OCI-LY3 (cell line): ENCODE measurements at regions not wholly inside any gene's neighbourhood (a gene's known extent, or its start where the extent isn't known, plus 50 kb on each side); places are given as distances from the start of the nearest gene placed in this dataset.

Source experiments
- H2AFZ ChIP-seq: fragments of 200-600, 300-600 bp; shearing (Covaris generic); 2 replicates; pipeline ENCODE4 v1.6.0; 2014; ENCODE audit warnings: antibody characterized with exemption, low read depth, low read length
- H3K27ac ChIP-seq: fragments of 200-600, 300-600 bp; sonication (generic); 2 replicates; pipeline ENCODE4 v1.5.1; 2014; ENCODE audit warnings: mild to moderate bottlenecking, low read length, moderate library complexity, mixed read lengths
- H3K27me3 ChIP-seq: fragments of 200-600, 300-600 bp; sonication (generic); 2 replicates; pipeline ENCODE4 v1.6.1; 2014; ENCODE audit warnings: low read depth, low read length, mixed read lengths
- H3K36me3 ChIP-seq: fragments of 200-600, 300-600 bp; sonication (generic); replicated peaks from 2 replicates; pipeline ENCODE3; 2014; ENCODE audit warnings: low read depth, low read length, mixed read lengths
- H3K4me1 ChIP-seq: fragments of 300-600, 200-600 bp; sonication (generic); 2 replicates; pipeline ENCODE4 v1.6.1; 2014; ENCODE audit warnings: low read length, mixed read lengths
- H3K4me2 ChIP-seq: fragments of 200-600, 300-600 bp; sonication (generic); 2 replicates; pipeline ENCODE4 v1.6.1; 2014; ENCODE audit warnings: low read length, mixed read lengths
- H3K4me3 ChIP-seq: fragments of 300-600, 200-600 bp; sonication (generic); 2 replicates; pipeline ENCODE4 v1.5.1; 2014; ENCODE audit warnings: antibody characterized with exemption, mild to moderate bottlenecking, low read length, moderate library complexity
- H3K79me2 ChIP-seq: fragments of 300-600, 200-600 bp; shearing (Covaris generic); 2 replicates; pipeline ENCODE4 v1.6.1; 2014; ENCODE audit warnings: mild to moderate bottlenecking, low read length, mixed read lengths
- H3K9ac ChIP-seq: fragments of 300-600, 200-600 bp; shearing (Covaris generic); 2 replicates; pipeline ENCODE4 v1.6.0; 2014; ENCODE audit warnings: mild to moderate bottlenecking, low read length, moderate library complexity
- H3K9me3 ChIP-seq: fragments of 200-600, 300-600 bp; shearing (Covaris generic); 2 replicates; pipeline ENCODE4 v1.6.1; 2014; ENCODE audit warnings: low read length, mixed read lengths; ENCODE audit not compliant: insufficient read depth
- H4K20me1 ChIP-seq: fragments of 200-600, 300-600 bp; sonication (generic); 2 replicates; pipeline ENCODE4 v1.6.1; 2016; ENCODE audit warnings: low read length, mixed read lengths; ENCODE audit not compliant: insufficient read depth
- EZH2phosphoT487 ChIP-seq: fragments of 200-600 bp; shearing (Covaris generic); IDR thresholded peaks from 2 replicates; pipeline ENCODE4 v1.6.1; 2018; ENCODE audit warnings: antibody characterized with exemption, mixed run types, low read depth
- TF ChIP-seq, protein P1 (sequence below): fragments of 200-600, 300-600 bp; sonication (generic); IDR thresholded peaks from 2 replicates; pipeline ENCODE4 v1.5.1; 2014; ENCODE audit warnings: antibody characterized with exemption, low read length, low read depth

DNA sequence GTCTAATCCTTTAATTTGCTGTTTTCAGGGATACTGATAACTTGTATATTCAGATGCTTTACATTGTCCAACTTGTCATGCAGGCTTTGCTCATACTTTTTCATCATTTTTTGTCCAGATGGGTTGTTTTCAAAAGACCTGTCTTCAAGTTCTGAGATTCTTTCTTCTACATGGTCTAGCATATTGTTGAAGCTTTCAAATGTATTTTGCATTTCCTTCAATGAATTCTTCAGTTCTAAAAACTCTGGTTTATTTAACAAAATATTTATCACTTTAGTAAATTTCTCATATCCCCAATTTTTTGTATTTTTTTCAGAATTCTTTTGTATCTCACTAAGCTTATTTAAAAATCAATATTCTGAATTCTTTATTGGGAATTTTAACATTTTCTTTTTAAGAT is 388.3 kb upstream of the IL12A start:
- no peaks in the 10 kb centered on the region for H4K20me1 ChIP-seq
- no peaks in the 10 kb centered on the region for H3K9me3 ChIP-seq
- H3K27me3 ChIP-seq = no peaks in the 10 kb centered on the region
- no peak overlapping the region for H3K4me3 ChIP-seq
- no peaks in the 10 kb centered on the region for H3K4me1 ChIP-seq
- H3K4me2 ChIP-seq = no peak overlapping the region
- H3K27ac ChIP-seq = no peak overlapping the region
- no peak overlapping the region for H3K9ac ChIP-seq
- no peaks in the 10 kb centered on the region for H3K36me3 ChIP-seq
- H3K79me2 ChIP-seq = no peaks in the 10 kb centered on the region
- TF ChIP-seq, protein P1, sequence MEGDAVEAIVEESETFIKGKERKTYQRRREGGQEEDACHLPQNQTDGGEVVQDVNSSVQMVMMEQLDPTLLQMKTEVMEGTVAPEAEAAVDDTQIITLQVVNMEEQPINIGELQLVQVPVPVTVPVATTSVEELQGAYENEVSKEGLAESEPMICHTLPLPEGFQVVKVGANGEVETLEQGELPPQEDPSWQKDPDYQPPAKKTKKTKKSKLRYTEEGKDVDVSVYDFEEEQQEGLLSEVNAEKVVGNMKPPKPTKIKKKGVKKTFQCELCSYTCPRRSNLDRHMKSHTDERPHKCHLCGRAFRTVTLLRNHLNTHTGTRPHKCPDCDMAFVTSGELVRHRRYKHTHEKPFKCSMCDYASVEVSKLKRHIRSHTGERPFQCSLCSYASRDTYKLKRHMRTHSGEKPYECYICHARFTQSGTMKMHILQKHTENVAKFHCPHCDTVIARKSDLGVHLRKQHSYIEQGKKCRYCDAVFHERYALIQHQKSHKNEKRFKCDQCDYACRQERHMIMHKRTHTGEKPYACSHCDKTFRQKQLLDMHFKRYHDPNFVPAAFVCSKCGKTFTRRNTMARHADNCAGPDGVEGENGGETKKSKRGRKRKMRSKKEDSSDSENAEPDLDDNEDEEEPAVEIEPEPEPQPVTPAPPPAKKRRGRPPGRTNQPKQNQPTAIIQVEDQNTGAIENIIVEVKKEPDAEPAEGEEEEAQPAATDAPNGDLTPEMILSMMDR = no peak
- no peak for TF ChIP-seq EZH2phosphoT487
- H2AFZ ChIP-seq = no peak overlapping the region

DNA sequence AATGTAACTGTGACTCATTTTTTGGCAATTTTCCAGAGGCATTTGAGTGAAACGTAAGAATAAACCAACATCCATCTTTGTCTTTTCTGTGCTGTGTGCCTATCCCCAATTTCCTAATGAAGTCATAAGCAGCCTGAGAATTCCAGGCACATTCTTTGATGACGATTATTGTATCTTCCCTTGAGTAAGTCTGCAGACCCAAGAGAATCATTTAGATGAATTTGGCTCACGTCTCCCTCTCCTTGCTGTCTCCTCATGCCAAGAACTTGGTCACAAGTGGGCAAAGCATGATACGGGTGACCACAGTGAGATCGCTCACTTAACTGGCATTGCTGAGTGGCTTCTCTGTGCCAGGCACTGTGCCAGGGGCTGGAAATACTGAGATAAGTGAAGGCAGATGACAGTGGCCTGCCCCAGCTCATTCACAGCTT is 384.5 kb upstream of the IL12A start:
- no peaks in the 10 kb centered on the region for H4K20me1 ChIP-seq
- no peak overlapping the region for H3K4me3 ChIP-seq
- no peak overlapping the region for H3K27ac ChIP-seq
- no peaks in the 10 kb centered on the region for H3K9me3 ChIP-seq
- no peaks in the 10 kb centered on the region for H3K36me3 ChIP-seq
- TF ChIP-seq EZH2phosphoT487 = no peak
- TF ChIP-seq, protein P1 = no peak
- 0 out of 2 replicates have a peak, but pooled peaks cover 6% of the 10 kb centered on the region for H3K27me3 ChIP-seq
- no peak overlapping the region for H2AFZ ChIP-seq
- H3K4me1 ChIP-seq = no peaks in the 10 kb centered on the region
- H3K4me2 ChIP-seq = no peak overlapping the region
- H3K79me2 ChIP-seq = no peaks in the 10 kb centered on the region
- H3K9ac ChIP-seq = no peak overlapping the region

GRCh38 chr3:159605101-159605500 is 383.5 kb upstream of the IL12A start:
- H3K4me2 ChIP-seq = no peak overlapping the region
- H3K9ac ChIP-seq = no peak overlapping the region
- 0 out of 2 replicates have a peak, but pooled peaks cover 7% of the 10 kb centered on the region for H3K27me3 ChIP-seq
- no peaks in the 10 kb centered on the region for H4K20me1 ChIP-seq
- H3K4me1 ChIP-seq = no peaks in the 10 kb centered on the region
- H3K4me3 ChIP-seq = no peak overlapping the region
- H2AFZ ChIP-seq = no peak overlapping the region
- no peaks in the 10 kb centered on the region for H3K36me3 ChIP-seq
- H3K79me2 ChIP-seq = no peaks in the 10 kb centered on the region
- no peaks in the 10 kb centered on the region for H3K9me3 ChIP-seq
- no peak overlapping the region for H3K27ac ChIP-seq
- no peak for TF ChIP-seq EZH2phosphoT487
- TF ChIP-seq, protein P1 = no peak

GRCh38 chr3:159605776-159606175 is 382.9 kb upstream of the IL12A start:
- H3K9ac ChIP-seq = no peak overlapping the region
- H3K36me3 ChIP-seq = no peaks in the 10 kb centered on the region
- H3K4me2 ChIP-seq = no peak overlapping the region
- no peaks in the 10 kb centered on the region for H3K4me1 ChIP-seq
- 0 out of 2 replicates have a peak, but pooled peaks cover 12% of the 10 kb centered on the region for H3K27me3 ChIP-seq
- H3K9me3 ChIP-seq = no peaks in the 10 kb centered on the region
- no peaks in the 10 kb centered on the region for H3K79me2 ChIP-seq
- no peak for TF ChIP-seq EZH2phosphoT487
- TF ChIP-seq, protein P1 = no peak
- H2AFZ ChIP-seq = no peak overlapping the region
- no peak overlapping the region for H3K4me3 ChIP-seq
- no peaks in the 10 kb centered on the region for H4K20me1 ChIP-seq
- no peak overlapping the region for H3K27ac ChIP-seq
